ENCODE measurements at regions not wholly inside any gene's neighbourhood (a gene's known extent, or its start where the extent isn't known, plus 50 kb on each side); places are given as distances from the start of the nearest gene placed in this dataset.

- POLR2A ChIA-PET = no interaction called here
- no peak for FAIRE-seq
- intact Hi-C loops (cut with micrococcal nuclease) = no loop called here
- TF ChIP-seq GTF2F1 (IDR thresholded peaks at IDR 0.05; ENCODE audit: low read depth, low read length) = no peak
- no peak for TF ChIP-seq PKNOX1 (IDR thresholded peaks at IDR 0.05)
- TF ChIP-seq PML (IDR thresholded peaks at IDR 0.05; ENCODE audit: low read length) = no peak
- no peak for TF ChIP-seq ZNF24 (IDR thresholded peaks at IDR 0.05)
- TF ChIP-seq ZNF699 (CRISPR knock-in tag; IDR thresholded peaks at IDR 0.05; ENCODE audit: insufficient replicate concordance) = no peak
- TF ChIP-seq BCLAF1 (IDR thresholded peaks at IDR 0.05; ENCODE audit: borderline replicate concordance in 1 of 2, control insufficient read depth in 1 of 2, low read depth in 2 of 2, low read length in 1 of 2) = no peak
- TF ChIP-seq USF1 (CRISPR knock-in tag; IDR thresholded peaks at IDR 0.05) = no peak
- no peak for TF ChIP-seq MXI1 (IDR thresholded peaks at IDR 0.05; ENCODE audit: low read depth, low read length)
- no peak for TF ChIP-seq ZNF589 (CRISPR knock-in tag; IDR thresholded peaks at IDR 0.05; ENCODE audit: low read depth)
- no peak for TF ChIP-seq FOXK2 (conservative IDR thresholded peaks at IDR 0.05 in 1 of 2, IDR thresholded peaks at IDR 0.05 in 1 of 2; ENCODE audit: low read depth in 2 of 2)
- TF ChIP-seq FOXA3 (CRISPR knock-in tag; conservative IDR thresholded peaks at IDR 0.05 in 1 of 2, IDR thresholded peaks at IDR 0.05 in 1 of 2) = no peak
- TF ChIP-seq GATA2 (CRISPR knock-in tag; IDR thresholded peaks at IDR 0.05) = no peak
- TF ChIP-seq ATF1 (CRISPR knock-in tag; IDR thresholded peaks at IDR 0.05) = no peak
- TF ChIP-seq ATF1 (tag; IDR thresholded peaks at IDR 0.05) = no peak
- TF ChIP-seq SNIP1 (IDR thresholded peaks at IDR 0.05; ENCODE audit: low read depth) = no peak
Observed at GRCh38 chr6:5898102-5898501, 108.6 kb downstream of the NRN1 start.

More at GRCh38 chr6:5898102-5898501, 108.6 kb downstream of the NRN1 start:
- H3K79me2 ChIP-seq (ENCODE audit: control insufficient read depth, insufficient read depth, low read length) = no peaks in the 10 kb centered on the region
- CTCF ChIA-PET (ENCODE audit: low intra/inter-chr PET ratio) = no interaction called here
- no peak overlapping the region for H3K4me3 ChIP-seq
- no peak overlapping the region for H2AFZ ChIP-seq (ENCODE audit: low read depth, low read length)
- no peaks in the 10 kb centered on the region for H3K4me1 ChIP-seq (replicated peaks in 1 of 2; ENCODE audit: control insufficient read depth in 2 of 2, insufficient read depth in 2 of 2, low read length in 2 of 2)
- no peaks in the 10 kb centered on the region for H3K36me3 ChIP-seq (ENCODE audit: control insufficient read depth, insufficient read depth, low read length)
- BruUV-seq (replicated peaks) = no TSS peak
- no peak overlapping the region for H3K4me2 ChIP-seq (ENCODE audit: insufficient read depth, low read length)
- no peak; the same call in 2 of the 3 replicates for ATAC-seq
- no peaks in the 10 kb centered on the region for H3K9me1 ChIP-seq (ENCODE audit: control insufficient read depth, insufficient read depth, low read length)
- DNase-seq (ENCODE audit: extremely low read depth in 1 of 4, low spot score in 3 of 4) = no peak
- H3K9me3 ChIP-seq (replicated peaks; ENCODE audit: control insufficient read depth, insufficient read depth, low read depth, low read length) = no peaks in the 10 kb centered on the region
- no peaks in the 10 kb centered on the region; the same call in 1 of the 2 replicates for H4K20me1 ChIP-seq (replicated peaks; ENCODE audit: control insufficient read depth, insufficient read depth, low read length)
- no peak overlapping the region for H3K9ac ChIP-seq (ENCODE audit: insufficient read depth in 1 of 2, low read depth in 2 of 2, low read length in 2 of 2)
- 0 out of 5 replicates have a peak, but pooled peaks cover 0 to 6% of the 10 kb centered on the region in 2 experiments for H3K27me3 ChIP-seq (ENCODE audit: control insufficient read depth in 2 of 2, insufficient read depth in 2 of 2, low read length in 2 of 2)
- whole genome bisulfite sequencing (ENCODE audit: insufficient coverage, low coverage, missing lambda C conversion rate) = no CpG with 5 or more reads among the region's 1 CpG
- in situ Hi-C loops (cut with MboI) = no loop called here
- no peak overlapping the region for H3K27ac ChIP-seq (ENCODE audit: extremely low read depth, low read depth, low read length)

Data from K562 (cell line).